Aorta (tissue), 5 donors: ENCODE measurements at regions not wholly inside any gene's neighbourhood (a gene's known extent, or its start where the extent isn't known, plus 50 kb on each side); places are given as distances from the start of the nearest gene placed in this dataset.

Experiments used
- ATAC-seq: fragments of 200-7000 bp; cut with Tn5 transposase; one replicate; pipeline ENCODE4 v1.9.1; 2022; ENCODE audit warnings: moderate library complexity; ENCODE audit not compliant: low FRiP score
- DNase-seq, 2 donors: peaks; one replicate each; pipeline ENCODE4 v3.0.0-alpha.2; 2020
- H3K27ac ChIP-seq, 2 donors: one replicate each; pipeline ENCODE4 v1.5.1; 2013; ENCODE audit warnings: low read length in 2 of 2, mild to moderate bottlenecking in 2 of 2, moderate library complexity in 2 of 2, control low read depth in 1 of 2, inconsistent platforms in 1 of 2, low read depth in 1 of 2
- H3K27me3 ChIP-seq, 2 donors: one replicate each; pipeline ENCODE4 v1.6.1; 2013; ENCODE audit warnings: control low read depth in 1 of 2, low read length in 1 of 2, mild to moderate bottlenecking in 1 of 2, moderate library complexity in 1 of 2; ENCODE audit not compliant: insufficient read depth in 2 of 2, control insufficient read depth in 1 of 2
- H3K36me3 ChIP-seq, 2 donors: one replicate each; pipeline ENCODE4 v1.6.1; 2013; ENCODE audit warnings: control low read depth in 1 of 2, low read length in 1 of 2, mild to moderate bottlenecking in 1 of 2; ENCODE audit not compliant: insufficient read depth in 2 of 2, control insufficient read depth in 1 of 2
- H3K4me1 ChIP-seq, 2 donors: one replicate each; pipeline ENCODE4 v1.6.1; 2013; ENCODE audit warnings: low read length in 2 of 2, control low read depth in 1 of 2, mild to moderate bottlenecking in 1 of 2, moderate library complexity in 1 of 2; ENCODE audit not compliant: insufficient read depth in 2 of 2, control insufficient read depth in 1 of 2
- H3K4me3 ChIP-seq, 2 donors: one replicate each; pipeline ENCODE4 v1.5.1; 2013; ENCODE audit warnings: low read length in 2 of 2, control low read depth in 1 of 2, mild to moderate bottlenecking in 1 of 2
- H3K9me3 ChIP-seq: one replicate; pipeline ENCODE4 v1.6.1; 2013; ENCODE audit warnings: mild to moderate bottlenecking, low read length; ENCODE audit not compliant: control insufficient read depth
- WGBS, 2 donors: extraction: QIAGEN DNeasy Blood & Tissue Kit; methylation state at CpG; one replicate each; pipeline ENCODE4 v1.1.7; 2013; 5-methylcytosine and 5-hydroxymethylcytosine counted together
- intact Hi-C, 2 donors: fragments of 100-400 bp; cut with DNase I; formaldehyde crosslinking; loops; one replicate each; pipeline versions ENCODE4 v1.14.2 to v1.15.0; 2022
- donor health status: healthy with polysubstance abuse.
- donor health status: Bipolar disorder and iron deficiency.
- donor health status: DM: no; HTN: no; CAD: no.
- donor health status: DM: no; HTN: no; CAD: no.
- donor health status: DM: yes; HTN: yes; CAD: no.

DNA sequence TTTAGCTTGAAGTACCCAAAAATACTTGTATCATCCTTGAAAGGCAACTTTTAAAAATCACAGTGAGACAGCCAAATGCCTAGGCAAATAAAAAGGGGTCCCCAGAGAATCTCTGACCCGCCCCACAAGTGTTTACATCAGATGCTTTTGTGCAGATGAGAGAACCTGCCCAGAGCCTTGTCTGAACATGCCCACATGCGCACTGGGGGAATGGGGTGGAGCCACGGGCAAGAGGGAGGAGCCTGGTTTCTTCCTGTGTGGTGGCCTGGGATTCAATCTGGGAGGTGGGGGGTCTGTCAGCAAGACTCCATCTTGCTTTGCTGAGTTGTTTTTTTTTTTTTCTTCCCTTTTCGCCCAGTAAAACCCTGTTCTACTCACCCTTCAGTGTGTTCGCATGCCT is 381.7 kb upstream of the CCDC196 start:
- no peak for ATAC-seq
- Histone ChIP-seq H3K4me1 (no peaks in the 10 kb centered on the region), H3K27ac (no peak overlapping the region), H3K36me3 (no peaks in the 10 kb centered on the region), H3K9me3 (no peaks in the 10 kb centered on the region), H3K4me3 (no peak overlapping the region), H3K27me3 (no peaks in the 10 kb centered on the region)
- no peak for DNase-seq
- WGBS, 2 donors, result 82 to 84% methylated on average over 5 of the region's 5 CpGs
- intact Hi-C loops, result no loop called here

DNA sequence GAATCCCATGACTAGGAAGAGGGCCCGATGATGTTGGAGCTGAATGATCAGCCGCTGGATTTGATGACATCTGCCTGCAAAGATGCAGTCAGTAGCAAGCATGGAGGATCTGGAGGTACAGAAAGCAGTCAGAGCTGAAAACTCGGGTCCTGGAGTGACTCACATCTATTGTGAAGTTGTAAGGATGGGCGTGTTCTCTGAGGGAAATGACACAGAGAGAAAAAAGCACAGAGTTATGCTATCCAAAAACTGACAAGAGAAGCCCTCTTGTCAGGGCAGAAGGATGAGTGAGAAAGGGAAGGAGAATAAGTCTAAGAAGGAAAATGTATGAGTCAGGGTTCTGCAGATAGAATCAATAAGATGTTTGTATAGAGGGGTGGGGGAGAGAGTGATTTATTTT is 380.4 kb upstream of the CCDC196 start:
- intact Hi-C loops, result no loop called here
- no peak for ATAC-seq
- no peaks in the 10 kb centered on the region for H3K27me3 ChIP-seq
- H3K9me3 ChIP-seq, result no peaks in the 10 kb centered on the region
- H3K36me3 ChIP-seq, result no peaks in the 10 kb centered on the region
- H3K4me1 ChIP-seq, result no peaks in the 10 kb centered on the region
- H3K27ac ChIP-seq, result no peak overlapping the region
- H3K4me3 ChIP-seq, result no peak overlapping the region
- no peak for DNase-seq
- 73 to 79% methylated on average over 4 of the region's 4 CpGs for WGBS, 2 donors

DNA sequence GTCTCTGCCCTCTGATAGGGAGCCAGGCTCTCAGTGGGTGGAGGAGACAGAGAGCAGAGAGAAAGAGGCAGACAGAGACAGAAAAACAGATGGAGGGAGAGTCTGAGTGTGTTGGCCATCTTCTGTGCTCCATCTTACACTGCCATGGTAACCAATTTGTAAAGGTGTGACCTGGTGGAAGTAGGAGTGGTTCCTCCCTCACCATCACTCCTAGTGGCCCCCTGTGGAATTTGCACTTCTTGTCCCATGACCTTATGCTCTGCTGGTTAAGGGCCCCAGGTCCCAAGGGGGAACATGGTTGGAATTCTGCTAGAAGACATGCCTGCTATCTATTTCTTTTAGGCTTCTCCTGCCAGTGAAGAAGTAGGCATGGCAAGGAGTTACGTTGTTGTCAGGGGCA is 376.7 kb upstream of the CCDC196 start:
- ATAC-seq, result no peak
- DNase-seq, result no peak
- intact Hi-C loops, result no loop called here

DNA sequence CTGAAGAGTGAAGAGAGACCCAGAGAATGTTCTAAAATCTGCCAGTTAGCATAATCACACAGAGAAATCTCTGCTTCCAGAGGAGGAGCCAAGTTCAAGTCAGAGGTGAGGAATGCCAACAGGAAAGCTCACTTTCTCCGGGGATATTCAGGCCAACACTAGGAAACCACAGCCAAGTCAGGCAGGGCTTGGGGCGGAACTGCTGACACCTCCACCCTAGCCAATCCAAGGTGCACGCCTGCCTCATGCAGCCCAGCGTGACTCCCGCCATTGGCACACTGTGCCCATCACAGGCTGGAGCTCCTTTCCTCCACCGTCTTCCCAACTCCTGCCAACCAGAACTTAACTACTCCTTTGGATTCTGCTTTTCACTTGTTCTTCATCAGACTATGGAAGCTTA is 374.3 kb upstream of the CCDC196 start:
- Histone ChIP-seq H3K36me3 (no peaks in the 10 kb centered on the region), H3K9me3 (no peaks in the 10 kb centered on the region), H3K4me3 (no peak overlapping the region), H3K4me1 (no peaks in the 10 kb centered on the region), H3K27ac (no peak overlapping the region), H3K27me3 (no peaks in the 10 kb centered on the region)
- no peak for DNase-seq
- intact Hi-C loops, result no loop called here
- no peak for ATAC-seq
- 56 to 67% methylated on average over 6 of the region's 6 CpGs for WGBS, 2 donors

More for the DNA sequence above, 376.7 kb upstream of the CCDC196 start:
- no peaks in the 10 kb centered on the region for H3K4me1 ChIP-seq
- 84 to 86% methylated on average over 1 of the region's 1 CpG for WGBS, 2 donors
- H3K27ac ChIP-seq, result no peak overlapping the region
- no peaks in the 10 kb centered on the region for H3K9me3 ChIP-seq
- H3K27me3 ChIP-seq, result no peaks in the 10 kb centered on the region
- H3K36me3 ChIP-seq, result no peaks in the 10 kb centered on the region
- no peak overlapping the region for H3K4me3 ChIP-seq

DNA sequence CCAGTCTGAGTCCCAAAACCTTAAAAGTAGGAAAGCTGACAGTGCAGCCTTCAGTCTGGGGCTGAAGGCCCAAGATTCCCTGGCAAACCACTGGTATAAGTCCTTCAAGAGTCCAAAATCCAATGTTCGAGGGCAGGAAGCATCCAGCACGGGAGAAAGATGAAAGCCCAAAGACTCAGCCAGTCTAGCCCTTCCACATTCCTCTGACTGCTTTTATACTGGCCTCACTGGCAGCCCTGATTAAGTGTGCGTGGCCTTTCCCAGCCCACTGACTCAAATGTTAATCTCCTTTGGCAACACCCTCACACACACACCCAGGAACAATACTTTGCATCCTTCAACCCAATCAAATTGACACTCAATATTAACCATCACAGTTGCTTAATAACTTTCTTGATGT is 372.1 kb upstream of the CCDC196 start:
- Histone ChIP-seq H3K9me3 (no peaks in the 10 kb centered on the region), H3K27ac (no peak overlapping the region), H3K4me3 (no peak overlapping the region), H3K36me3 (no peaks in the 10 kb centered on the region), H3K27me3 (no peaks in the 10 kb centered on the region), H3K4me1 (no peaks in the 10 kb centered on the region)
- DNase-seq, result no peak
- 67 to 76% methylated on average over 3 of the region's 3 CpGs for WGBS, 2 donors
- intact Hi-C loops, result no loop called here
- no peak for ATAC-seq

DNA sequence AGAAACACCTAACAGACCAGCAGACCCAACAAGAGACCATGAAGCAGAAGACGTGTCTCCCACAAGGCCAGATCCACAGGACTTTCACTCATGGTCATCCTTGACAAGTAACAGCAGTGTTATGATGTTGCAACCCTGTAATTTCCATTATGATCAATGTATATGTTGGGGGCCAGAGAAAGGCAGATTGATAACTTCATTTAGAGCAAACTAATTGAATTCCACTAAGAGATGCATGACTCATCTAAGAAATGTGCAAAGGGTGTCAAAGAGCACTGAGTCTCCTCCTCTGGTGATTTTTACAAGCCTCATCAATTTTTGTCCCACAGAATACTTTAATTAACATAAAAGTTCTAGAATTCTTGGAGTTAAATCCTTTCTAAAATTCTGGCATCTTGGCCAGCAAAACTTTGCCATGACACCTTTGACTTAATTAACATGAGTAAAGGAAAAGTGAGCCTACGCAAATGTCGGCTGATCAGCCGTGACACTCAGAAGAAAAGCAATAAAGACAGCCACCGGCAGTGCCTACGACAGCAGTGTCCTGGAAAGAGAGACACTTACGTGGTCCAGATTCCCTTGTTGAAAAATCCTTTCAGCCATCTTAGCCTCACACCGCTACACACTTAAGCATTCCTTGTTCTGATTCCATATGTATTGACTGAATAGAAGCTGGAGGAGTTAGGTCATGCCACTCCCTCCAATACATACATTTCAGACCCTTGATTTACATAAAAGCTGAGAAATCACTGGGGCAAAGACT is 370.2 kb upstream of the CCDC196 start:
- no peak for ATAC-seq

DNA sequence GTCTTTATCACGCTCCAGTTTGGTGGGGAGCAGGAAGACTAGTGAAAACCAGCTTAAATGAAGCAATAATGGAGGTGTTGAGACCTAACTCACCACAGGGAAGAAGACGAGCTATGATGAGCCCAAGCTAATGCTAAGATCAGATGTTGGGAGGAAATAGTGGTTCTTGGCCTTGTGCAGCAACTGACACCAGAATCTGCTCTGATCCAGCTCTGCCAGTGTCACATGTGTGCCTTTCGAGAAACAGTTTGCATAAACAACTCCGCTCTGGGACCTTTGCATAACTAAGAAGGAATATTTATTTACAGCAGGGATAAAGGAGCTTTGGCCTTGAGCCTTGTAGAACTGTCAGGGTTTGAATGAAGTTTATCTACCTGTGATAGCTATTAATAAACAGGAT is 369.4 kb upstream of the CCDC196 start:
- Histone ChIP-seq H3K4me3 (no peak overlapping the region), H3K36me3 (no peaks in the 10 kb centered on the region), H3K4me1 (no peaks in the 10 kb centered on the region), H3K27me3 (peaks cover 0 to 1% of the 10 kb centered on the region in 2 donors), H3K9me3 (peaks cover 4% of the 10 kb centered on the region), H3K27ac (no peak overlapping the region)
- DNase-seq (no peak), ATAC-seq (no peak)
- intact Hi-C loops, result no loop called here
- WGBS, 2 donors, result 73 to 75% methylated on average over 4 of the region's 4 CpGs

More for the DNA sequence above, 370.2 kb upstream of the CCDC196 start:
- 83 to 88% methylated on average over 8 of the region's 8 CpGs for WGBS, 2 donors
- intact Hi-C loops, result no loop called here
- Histone ChIP-seq H3K36me3 (no peaks in the 10 kb centered on the region), H3K27me3 (peaks cover 0 to 1% of the 10 kb centered on the region in 2 donors), H3K4me3 (no peak overlapping the region), H3K9me3 (peaks cover 4% of the 10 kb centered on the region), H3K27ac (no peak overlapping the region), H3K4me1 (no peaks in the 10 kb centered on the region)
- no peak for DNase-seq

DNA sequence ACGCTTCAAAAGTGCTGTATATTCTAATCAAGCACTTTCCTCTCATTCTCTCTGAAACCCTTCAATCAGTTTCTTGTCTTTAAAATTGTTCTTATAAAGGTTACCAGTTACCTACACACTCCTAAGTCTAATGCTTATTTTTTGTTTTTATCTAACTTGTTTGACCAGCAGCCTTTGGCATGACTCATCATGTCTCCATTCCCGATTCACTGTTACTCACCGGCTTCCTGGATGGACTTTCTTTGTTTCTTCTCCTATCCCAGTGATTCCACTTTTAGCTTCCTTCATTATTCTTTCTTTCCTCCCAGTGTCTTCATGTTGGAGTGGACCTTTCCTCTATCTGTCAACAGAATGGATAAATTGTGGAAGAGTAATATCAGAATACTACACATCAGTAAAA is 368.6 kb upstream of the CCDC196 start:
- 64 to 76% methylated on average over 3 of the region's 3 CpGs for WGBS, 2 donors
- H3K9me3 ChIP-seq, result peaks cover 4% of the 10 kb centered on the region
- no peak overlapping the region for H3K27ac ChIP-seq
- DNase-seq (no peak), ATAC-seq (no peak)
- H3K4me1 ChIP-seq, result no peaks in the 10 kb centered on the region
- H3K36me3 ChIP-seq, result no peaks in the 10 kb centered on the region
- no peak overlapping the region for H3K4me3 ChIP-seq
- intact Hi-C loops, result no loop called here
- peaks cover 0 to 1% of the 10 kb centered on the region in 2 donors for H3K27me3 ChIP-seq

DNA sequence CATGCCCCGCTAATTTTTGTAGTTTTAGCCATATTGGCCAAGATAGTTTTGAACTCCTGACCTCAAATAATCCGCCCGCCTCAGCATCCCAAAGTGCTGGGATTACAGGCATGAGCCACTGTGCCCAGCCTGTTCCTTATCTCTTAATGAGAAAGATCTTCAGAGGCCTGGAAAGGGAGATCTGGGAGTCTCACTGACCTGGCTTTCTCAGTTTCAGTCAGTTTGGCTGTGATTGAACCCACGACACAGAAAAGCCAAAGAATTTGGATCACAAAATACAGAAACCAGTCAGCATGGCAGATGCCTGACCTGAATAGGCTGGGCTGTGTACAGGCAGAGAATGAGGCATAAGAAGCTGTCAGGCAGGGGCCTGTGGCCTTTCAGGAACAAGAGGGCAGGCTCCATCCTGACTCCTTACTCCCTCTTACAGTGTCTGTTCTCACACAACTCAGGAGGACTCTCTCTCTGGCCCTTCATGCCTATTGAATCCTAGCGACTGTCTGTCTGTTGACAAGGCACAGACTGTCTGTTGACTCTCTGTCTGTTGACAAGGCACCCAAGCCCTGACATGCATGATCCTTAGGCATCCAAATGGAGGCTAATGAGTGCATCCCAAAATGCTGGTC is 366.5 kb upstream of the CCDC196 start:
- 82 to 86% methylated on average over 5 of the region's 5 CpGs for WGBS, 2 donors
- H3K27ac ChIP-seq, result no peak overlapping the region
- H3K4me3 ChIP-seq, result no peak overlapping the region
- peaks cover 0 to 1% of the 10 kb centered on the region in 2 donors for H3K27me3 ChIP-seq
- intact Hi-C loops, result no loop called here
- no peaks in the 10 kb centered on the region for H3K36me3 ChIP-seq
- H3K4me1 ChIP-seq, result no peaks in the 10 kb centered on the region
- DNase-seq, result no peak
- peaks cover 4% of the 10 kb centered on the region for H3K9me3 ChIP-seq
- no peak for ATAC-seq
